Stimulated activated CD4-positive, alpha-beta T cell treated with anti-CD3 and anti-CD28 coated beads, Interleukin-2, amount 100 ng/mL, for 48 hours (primary cell): ENCODE measurements at regions not wholly inside any gene's neighbourhood (a gene's known extent, or its start where the extent isn't known, plus 50 kb on each side); places are given as distances from the start of the nearest gene placed in this dataset.
"Not testable (repeated sequence)": the region's sequence is repeated elsewhere in the genome, so short reads cannot be mapped to it uniquely, and the experiment has no call there.

ENCODE experiments used
- DNase-seq, 2 donors: peaks; one replicate each; pipeline ENCODE4 v3.0.0-alpha.2; 2020

DNA sequence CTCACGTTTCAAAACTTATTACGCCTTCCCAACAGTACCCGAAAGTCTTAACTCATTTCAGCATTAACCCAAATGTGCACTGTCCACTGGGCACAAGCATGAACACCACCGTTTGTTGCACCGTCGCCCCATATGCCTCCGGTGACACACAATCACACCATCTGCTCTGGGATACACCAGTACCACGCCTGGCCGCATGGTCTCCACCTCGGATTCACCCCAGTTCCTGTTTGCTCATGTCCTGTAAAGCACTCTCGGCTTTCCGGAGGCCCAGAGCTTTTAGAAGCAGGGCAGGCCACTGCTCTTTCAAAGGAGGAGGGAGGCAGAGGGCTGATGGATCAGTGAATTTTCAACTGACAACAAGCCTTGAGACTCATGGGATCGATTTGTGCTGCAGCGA lies 1570.0 kb upstream of the DEFB115 start:
- no peak for DNase-seq

DNA sequence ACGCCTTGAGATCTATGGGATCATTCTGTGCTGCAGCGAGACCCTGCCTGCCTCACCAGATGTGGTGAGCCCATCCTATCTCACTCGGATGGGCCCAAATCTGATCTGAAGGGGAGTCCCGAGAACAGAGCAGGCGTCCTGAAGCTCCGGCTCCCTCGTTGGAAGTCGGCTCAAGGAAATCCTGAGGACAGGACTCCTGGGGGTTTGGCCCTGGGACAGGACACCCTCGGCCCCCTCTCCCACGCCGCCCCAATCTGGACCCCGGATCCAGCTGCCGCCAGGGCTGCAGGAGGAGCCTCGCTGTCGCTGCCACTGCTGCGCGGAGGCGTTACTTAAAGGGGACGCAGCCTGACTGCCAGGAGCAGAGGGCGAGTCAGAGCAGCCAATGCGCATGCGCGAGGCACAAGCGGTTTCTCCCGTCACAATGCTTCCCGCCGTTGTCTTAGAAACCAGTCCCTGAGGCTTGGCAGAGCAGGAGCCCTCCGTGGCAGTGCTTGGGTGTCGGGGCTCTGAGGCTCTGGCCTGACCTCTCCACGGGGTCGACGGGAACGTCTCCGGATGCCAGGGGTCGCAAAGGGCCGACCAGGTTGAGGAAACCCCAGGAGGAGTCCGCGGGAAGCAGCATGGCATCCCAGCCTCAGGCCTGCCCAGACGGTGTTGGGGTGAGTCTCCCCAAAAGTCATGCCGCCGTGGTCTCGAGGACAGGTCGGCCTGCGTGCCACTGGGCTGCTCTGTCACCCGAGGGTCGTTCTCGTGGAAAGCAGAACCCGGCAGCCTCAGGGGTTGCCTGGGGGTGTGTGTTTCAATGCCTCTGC lies 1567.8 kb upstream of the DEFB115 start:
- DNase-seq: no peak

DNA sequence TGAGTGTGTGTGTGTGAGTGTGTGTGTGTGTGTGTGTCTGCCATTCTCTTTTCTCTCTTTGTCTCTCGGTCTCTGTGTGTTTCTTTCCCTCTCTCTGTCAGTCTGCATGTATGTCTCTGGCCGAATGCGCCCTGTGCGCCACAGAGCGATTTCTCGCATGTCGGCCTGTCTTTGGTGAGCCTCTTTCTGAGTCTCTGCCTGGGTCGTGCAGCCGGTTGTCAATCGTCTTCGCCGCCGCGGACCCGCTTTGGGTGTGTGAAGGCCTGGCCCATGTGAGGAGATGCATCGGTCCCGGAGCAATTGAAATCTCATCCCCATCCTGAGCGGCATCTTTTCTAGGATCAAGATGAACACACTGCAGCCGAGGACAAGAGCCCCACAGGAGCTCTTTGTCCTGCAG lies 1567.2 kb upstream of the DEFB115 start:
- DNase-seq: no peak

DNA sequence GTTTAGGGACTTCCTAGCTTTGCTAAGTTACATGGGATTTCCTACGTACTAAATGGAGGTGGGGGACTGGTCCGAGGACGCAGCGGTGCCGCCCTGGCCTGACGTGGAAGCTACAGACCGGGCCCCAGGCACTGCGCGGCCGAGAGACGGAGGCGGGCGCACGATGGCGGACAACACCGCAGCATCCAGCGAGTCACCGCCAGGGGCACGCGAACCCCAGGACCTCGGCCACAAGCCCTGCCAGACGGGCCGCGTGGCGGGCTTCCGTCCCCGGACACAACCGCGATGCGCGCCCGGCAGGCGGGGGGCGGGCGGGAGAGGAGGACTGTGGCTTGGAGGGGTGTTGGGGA lies 1516.9 kb upstream of the DEFB115 start:
- DNase-seq: no peak

DNA sequence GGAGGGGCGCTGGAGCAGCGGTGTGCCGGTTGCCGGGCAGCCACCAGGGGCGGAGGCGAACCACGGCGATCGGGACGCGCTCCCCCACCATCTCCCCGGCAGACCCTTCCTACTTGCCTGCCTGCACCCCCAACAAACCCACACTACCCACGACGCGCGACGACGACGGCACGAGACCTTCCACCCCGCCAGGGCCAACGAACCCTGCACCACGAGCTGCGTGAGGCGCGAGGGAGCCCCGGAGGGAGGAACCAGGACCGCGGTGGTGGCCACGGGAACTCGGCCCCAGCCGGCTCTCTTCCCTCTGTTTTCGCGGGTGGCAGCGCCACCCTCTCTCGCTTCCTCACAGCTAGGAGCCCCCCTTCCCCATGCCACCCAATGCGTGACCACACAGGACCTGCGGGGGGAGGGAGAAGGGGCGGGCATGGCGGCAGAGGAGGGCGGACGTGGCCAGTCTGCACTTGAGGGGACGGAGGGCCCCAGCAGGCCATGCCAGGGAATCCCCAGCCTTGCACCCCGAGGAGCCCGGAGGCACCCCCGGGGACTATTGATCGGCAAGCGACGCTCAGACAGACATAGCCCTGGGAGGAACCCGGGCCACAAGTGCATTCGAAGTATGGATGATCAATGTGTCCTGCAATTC lies 1516.4 kb upstream of the DEFB115 start:
- DNase-seq: no peak

DNA sequence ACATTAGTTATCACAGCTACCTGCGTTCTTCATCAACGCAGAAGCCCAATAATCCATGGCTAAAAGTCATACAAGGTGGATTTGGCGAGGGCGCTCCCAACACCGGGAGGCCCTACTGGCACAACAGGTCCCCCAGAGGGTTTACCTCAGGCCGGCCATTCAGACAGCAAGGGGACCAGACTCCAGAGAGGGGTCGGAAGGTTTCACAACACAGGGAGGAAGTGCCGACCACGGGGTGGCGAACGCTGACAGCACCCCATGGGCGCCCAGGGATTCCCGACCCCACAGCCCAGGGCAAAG lies 1515.9 kb upstream of the DEFB115 start:
- DNase-seq: no peak

DNA sequence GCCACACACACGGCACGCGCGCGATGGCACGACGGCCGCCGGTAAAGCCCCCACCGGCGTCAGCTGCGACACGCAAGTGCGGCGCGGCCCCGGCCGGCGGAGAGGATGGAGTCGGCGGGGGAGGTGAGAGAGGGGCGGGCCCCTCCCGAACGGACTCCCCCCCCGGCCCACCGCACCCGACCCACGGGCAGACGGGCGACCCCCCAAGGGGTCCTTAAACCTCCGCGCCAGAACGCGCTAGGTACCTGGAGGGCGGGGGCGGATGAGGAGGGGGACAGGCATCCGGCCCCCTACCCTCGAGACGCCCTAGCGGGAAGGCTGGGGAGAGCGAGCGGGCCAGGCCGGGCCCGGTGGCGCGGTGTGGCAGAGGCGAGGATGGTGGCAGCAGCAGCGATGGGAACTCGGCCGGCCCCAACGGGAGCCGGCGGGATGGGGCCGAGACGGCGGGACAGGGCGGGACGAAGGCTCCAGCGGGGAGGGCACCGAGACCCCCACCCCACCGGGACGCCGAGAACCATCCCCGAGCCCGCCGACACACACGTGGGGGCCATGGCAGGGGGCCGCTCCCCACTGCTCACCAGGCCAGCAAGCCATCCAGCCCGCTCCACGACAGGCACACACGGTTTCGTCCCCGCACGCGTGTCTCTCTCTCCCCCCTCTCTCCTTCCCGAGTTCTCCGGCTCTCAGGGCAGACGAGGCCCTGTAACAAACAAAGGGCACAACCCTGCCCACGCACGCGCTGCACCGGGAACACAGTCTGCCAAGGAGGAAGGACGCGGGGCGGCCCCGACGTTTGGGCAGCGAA lies 1515.4 kb upstream of the DEFB115 start:
- DNase-seq: no peak

DNA sequence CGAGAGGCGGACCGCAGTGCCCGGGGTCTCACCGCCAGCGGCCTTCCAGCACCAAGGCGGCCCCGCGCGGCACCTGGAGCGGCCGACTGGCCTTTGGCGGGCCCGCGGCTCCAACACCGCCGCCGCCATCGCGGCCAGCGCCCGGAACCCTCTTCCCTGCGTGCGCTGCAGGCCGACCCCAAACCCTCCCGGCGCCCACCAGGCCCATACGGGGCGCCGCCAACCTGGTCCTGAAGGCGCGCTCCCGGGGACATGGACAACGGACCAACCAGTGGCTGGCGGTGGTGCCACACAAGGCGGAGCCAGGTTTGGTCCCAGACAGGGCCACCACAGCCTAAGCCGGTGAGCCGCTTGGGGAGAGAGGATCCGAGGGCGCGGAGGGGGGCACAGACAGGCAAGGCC lies 1514.8 kb upstream of the DEFB115 start:
- no peak for DNase-seq

DNA sequence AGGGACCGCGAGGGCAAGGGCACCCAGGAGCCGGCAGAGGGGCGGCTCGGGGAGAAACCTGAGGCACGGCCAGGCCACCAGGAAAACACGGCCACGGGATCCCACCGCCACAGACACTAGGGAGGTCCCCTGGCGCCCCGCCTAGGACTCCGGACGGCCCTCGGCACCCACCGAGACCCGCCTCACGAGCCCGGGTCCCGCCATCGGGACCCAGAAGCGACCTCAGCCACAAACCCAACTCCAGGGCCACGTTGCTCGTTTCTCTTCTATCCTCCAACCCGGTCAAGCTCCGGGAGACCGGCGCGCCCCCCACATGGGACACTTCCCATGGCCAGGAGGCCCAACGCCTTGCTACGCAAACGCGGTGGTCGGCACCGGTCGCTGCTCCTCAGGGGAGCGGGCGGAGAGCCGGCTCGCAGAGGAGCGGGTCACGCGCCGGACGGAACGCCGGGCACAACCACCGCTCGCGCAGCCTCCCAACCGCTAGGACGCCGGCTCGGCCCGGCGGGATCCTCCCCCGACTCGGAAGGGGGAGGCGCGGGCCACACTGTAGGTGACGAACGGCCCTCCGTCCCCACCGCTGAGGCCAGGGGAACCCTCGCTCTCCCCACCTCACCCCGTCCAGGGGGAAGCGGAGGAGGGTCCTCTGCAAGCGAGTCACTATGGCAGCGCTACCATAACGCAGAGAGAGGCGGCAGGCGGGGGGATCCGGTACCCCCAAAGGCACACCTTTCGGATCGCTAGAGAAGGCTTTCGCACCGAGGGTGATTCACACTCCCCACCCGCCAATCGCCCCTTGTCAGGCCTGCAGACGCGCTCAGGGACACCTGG lies 1514.1 kb upstream of the DEFB115 start:
- no peak for DNase-seq

DNA sequence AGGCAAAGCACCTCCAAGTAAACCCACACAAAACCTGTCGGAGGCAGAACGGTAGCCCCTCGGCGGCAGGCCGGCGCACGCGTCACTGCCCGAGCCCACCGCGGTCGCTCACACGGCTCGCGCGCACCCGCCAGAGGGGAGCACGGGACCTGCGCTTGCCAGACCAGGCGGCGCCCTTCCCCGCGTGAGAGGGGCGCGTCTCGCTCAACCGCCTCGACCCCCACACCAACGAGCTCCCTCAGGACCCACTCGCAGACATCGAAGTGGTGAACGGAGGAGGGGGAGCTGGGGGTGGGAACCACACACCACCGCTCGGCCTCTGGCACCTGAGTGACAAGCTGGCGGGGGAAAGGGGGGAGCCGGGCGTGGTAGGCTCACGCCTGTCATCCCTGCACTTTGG lies 1513.4 kb upstream of the DEFB115 start:
- no peak for DNase-seq

DNA sequence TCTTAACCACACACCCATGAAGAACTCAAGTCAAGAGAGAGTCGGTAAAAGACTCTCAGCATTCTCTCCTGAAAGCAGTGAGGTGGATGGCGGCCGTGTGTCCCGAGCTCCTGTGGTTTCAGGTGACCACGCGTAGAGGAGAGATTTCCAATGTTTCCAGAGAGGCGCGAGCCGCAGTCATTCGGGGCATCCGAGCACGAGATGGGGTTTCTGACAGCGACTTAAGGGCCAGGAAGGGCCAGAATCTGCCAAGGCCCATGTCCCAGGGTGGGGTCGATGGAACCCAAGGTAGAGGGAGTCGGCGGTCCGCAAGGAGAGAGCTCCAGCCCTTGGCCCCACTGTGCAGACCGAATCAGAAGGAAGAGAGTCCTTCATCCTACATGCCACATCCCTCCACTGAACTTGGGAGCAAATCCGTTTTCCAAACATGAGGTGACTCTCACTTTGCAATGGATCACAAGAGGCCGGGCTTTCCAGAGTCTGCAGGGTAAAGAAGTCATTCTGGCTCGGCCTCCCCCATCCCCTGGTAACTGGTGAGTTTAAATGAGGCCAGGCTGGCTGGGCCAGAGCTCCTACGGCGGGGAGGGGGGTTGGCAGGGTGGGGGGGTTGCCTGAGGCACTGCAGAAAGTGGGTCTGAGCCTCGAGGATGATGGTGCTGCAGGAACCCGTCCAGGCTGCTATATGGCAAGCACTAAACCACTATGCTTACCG lies 1511.8 kb upstream of the DEFB115 start:
- DNase-seq: not testable (repeated sequence)

DNA sequence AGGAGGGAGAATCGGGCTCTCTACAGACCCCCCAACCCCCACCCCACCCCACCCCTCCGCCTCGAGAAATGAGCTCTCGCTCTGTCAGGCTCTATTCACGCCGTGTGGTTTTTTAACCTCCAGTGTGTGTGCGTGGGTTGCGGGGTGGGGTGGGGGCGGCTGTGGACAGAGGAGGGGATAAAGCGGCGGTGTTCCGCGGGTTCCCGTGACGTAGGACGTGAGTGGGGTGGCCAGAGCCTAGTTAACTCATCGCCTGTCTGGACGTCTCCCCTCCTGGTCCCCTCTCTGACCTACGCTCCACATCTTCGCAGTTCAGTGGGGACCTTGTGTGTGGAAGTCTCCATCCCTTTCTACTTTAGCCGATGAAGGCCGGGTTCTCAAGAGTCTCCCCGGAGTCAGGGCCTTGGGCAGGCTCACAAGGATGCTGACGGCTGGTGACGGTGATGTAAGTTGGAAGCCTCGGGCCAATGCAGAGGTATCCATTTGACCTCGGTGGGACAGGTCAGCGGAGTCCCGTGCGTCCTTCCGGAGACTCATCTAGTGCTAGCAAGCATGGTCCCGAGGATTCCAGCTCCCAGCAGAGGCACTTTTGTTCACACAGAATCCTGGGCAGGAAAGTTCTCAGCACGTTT lies 1507.1 kb upstream of the DEFB115 start:
- DNase-seq: no peak

DNA sequence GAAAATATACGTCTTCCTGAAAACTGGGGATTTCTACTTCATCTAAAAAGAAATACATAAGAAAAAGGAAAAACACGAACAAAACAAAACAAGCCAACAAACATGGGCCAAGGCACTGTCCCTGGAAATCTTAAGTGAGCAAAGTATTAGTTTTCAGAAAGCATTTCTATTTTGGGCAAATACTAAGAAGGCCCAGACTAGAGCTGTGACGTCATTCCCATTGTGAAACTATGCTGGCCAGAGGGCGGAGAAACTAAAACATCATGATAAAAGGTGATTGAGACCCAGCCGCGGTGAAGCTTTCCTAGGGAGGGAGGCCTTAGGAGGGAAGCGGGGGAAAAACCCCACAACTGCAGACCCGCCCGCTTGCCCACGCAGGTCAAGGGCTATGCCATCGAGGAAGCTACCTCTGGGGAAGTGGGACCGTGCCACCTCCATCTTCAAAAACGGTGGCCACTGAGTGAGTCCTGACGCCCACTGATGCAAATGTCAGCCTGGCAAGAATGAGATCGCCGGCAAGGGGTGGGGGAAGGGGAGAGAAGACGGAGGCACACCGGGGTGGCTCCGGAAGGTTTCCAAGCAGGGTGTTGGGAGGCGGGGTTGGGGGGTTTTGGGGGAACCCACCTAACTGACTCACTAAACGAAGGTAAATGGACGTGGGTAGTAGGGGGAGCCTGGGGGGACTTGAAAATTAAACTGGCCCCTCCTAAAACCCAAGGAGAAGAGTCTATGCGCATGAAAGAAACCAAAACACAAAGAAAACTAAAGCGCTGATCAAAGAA lies 1504.6 kb upstream of the DEFB115 start:
- DNase-seq: not testable (repeated sequence)

DNA sequence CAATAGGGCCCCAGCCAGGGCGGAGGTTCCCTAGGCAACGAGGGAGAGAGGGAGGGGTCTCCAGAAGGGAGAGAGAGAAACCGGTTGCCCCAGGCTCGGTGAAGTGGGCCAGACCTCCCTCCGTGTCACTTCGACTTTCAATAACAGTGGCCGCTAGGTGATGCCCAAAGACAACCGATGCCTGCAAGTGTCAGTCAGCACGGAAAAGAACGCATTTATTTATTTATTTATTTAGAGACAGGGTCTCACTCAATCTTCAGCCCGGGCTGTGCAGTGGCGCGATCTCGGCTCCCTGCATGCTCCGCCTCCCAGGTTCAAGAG lies 1504.1 kb upstream of the DEFB115 start:
- not testable (repeated sequence) for DNase-seq

DNA sequence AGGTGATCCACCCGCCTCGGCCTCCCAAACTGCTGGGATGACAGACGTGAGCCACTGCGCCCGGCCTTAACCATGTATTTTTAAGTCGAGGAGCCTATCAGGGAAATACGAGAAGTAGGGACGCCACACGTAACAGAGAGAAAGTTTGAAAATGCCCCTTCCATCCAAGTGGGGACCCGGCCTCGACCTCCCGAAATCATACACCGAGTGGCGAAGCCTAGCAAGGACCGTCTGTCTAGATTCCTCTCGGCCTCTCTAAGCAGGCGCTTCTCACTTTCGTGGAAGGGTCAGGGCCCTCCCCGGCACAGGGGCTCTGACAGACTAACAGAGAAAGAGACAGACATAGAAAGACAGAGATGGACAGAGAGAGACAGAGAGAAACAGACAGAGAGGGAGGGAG lies 1503.6 kb upstream of the DEFB115 start:
- not testable (repeated sequence) for DNase-seq

DNA sequence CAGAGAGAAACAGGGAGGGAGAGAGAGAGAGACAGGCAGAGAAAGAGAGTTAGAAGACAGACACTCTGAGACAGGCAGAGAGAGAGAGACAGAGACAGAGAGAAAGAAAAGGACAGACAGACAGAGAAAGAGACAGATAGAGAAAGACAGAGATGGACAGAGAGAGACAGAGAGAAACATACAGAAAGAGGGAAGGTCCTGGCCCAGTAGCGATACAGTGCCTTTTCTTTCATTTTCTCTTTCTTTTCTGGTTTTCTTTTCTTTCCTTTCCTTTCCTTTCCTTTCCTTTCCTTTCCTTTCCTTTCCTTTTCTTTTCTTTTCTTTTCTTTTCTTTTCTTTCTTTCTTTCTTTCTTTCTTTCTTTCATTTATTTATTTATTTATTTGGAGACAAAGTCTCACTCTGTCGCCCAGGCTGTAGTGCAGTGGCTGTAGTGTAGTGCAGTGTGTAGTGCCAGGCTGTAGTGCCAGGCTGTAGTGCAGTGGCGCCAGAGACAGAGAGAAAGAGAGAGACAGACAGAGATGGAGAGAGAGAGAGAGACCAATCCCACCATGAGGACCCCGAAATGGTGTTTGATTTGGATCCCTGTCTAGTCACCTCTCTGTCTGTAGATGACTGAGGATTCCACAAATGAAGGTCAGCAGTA lies 1501.5 kb upstream of the DEFB115 start:
- DNase-seq: not testable (repeated sequence)

DNA sequence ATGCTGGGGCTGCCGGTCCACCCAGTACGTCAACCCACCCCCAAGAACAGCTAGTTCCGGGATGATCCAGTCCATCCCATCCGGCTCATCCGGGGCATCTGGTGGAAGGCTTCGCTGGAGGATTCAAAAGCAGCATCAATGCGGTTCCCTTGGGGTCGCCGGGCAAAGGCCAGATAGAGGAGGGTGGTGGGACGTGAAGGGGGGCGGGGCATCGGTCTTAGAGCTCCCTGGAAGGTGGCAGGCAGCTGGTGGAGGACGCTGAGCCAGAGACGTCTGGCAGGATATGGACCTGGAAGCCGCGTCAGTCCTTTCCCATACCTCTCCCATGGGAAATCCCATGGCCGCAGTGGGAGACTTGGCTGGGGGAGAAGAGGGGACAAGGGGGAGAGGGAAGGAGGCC lies 1500.8 kb upstream of the DEFB115 start:
- DNase-seq: no peak

DNA sequence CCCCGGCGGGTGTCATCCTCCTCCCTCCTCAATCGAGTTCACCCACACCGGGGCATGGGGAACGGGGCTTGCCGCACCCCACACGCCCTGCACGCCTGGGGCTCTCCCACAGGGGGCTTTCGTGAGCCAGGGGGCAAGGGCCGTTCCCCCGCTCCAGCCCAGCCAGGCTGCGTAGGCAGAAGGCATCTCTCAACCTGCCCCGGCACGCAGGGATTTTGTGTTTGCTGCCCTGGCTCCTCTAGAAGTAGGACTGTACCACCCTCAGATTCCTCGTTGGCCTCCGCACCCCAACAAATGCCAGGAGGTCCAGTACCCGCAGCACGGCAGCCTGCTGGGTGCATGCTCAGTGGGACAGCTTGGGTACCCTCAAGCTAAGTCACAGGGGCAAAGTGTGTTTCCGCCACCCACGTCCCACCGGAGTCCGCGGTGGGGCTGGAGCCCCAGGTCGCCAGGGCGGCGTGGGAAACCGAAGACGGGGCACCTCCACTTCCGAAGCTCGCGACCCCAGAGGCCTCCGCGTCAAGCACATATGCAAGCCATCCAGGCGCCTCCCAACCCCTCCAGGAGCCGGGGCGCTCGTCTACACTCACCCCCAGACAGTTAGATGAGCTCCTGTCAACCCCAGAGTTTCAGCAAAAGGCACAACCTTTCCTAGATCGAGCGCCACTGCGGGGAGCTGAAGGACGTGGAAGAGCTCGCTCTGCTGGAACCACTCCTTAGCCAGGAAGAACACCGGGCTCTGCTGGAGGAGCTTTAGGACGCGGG lies 1495.7 kb upstream of the DEFB115 start:
- not testable (repeated sequence) for DNase-seq

DNA sequence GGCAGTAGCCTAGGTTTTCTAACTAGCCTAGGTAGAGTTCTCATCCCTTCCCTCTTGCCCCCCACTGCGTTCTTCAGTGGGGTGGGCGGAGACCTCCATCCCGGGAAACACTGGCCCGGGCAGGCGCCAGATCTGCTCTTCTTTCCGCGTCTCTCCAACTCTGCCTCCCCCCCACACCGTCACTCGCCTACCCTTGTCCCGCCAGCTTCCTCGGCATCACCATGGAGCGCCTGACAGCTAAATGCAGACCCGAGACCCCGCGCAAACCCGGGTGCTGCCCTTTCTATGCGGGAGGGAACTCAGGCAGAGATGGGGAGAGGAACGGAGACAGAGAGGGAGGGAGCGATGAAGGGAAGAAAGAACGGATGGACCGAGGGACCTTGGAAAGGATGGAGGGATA lies 1494.8 kb upstream of the DEFB115 start:
- no peak for DNase-seq
